ENCODE measurements at regions not wholly inside any gene's neighbourhood (a gene's known extent, or its start where the extent isn't known, plus 50 kb on each side); places are given as distances from the start of the nearest gene placed in this dataset.

DNA sequence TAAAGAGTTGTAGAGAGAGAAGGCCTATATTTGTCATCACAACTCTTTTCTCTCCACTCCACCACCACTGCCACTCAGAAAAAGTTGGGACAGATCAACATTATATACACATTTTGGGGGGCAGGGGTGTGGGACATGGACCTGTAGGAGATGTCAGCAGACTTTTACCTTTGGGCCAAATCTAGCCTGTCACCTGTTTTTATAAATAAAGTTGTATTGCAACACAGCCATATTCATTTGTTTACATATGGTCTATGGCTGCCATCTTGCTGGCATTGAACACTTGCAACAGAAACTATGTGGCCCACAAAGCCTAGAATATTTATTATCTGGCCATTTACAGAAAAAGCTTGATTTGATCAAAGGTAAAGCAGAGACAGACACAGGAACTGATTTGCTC is 250.7 kb downstream of the BTG1 start:
- no peak for TF ChIP-seq GATA2 (IDR thresholded peaks at IDR 0.05; ENCODE audit: low read depth, low read length)
- TF ChIP-seq GATA3 (IDR thresholded peaks at IDR 0.05; ENCODE audit: low read depth, low read length) = no peak
